Coronary artery (tissue), 2 donors: ENCODE measurements at regions not wholly inside any gene's neighbourhood (a gene's known extent, or its start where the extent isn't known, plus 50 kb on each side); places are given as distances from the start of the nearest gene placed in this dataset.

ENCODE experiments used
- DNase-seq: peaks from one replicate; pipeline ENCODE4 v3.0.0-alpha.2; 2017; ENCODE audit warnings: low spot score
- H3K27ac ChIP-seq, 2 donors: fragments of 200-600 bp; sonication (generic); one replicate each; pipeline ENCODE4 v1.5.1; 2016 to 2019
- H3K4me3 ChIP-seq: fragments of 200-600 bp; sonication (generic); 2 replicates; pipeline ENCODE4 v1.5.1; 2016; ENCODE audit warnings: mild to moderate bottlenecking, moderate library complexity
- TF ChIP-seq, protein P1 (sequence below): fragments of 200-600 bp; sonication (generic); IDR thresholded peaks from one replicate; pipeline ENCODE4 v1.5.1; 2019; ENCODE audit warnings: antibody characterized with exemption

DNA sequence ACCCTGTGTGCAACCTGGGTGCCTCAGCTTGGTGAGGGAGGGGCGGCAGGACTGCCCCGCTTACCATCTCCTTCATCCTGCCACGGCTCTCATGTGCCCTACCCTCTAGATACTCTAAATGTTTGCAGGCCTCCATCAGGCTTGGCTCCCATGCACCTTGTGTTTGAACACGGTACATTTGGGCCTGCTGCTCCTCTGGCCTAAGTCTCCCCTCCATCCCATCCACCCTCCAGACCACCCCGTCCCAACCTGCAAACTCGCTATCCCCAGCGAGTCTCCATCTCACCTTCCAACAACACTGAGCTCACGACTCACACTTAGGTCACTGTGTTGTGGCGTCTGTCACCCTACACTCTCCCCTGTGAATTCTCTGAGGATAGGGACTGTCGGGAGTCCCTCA, 274.2 kb downstream of the TEX29 start:
- DNase-seq = no peak
- TF ChIP-seq, protein P1, sequence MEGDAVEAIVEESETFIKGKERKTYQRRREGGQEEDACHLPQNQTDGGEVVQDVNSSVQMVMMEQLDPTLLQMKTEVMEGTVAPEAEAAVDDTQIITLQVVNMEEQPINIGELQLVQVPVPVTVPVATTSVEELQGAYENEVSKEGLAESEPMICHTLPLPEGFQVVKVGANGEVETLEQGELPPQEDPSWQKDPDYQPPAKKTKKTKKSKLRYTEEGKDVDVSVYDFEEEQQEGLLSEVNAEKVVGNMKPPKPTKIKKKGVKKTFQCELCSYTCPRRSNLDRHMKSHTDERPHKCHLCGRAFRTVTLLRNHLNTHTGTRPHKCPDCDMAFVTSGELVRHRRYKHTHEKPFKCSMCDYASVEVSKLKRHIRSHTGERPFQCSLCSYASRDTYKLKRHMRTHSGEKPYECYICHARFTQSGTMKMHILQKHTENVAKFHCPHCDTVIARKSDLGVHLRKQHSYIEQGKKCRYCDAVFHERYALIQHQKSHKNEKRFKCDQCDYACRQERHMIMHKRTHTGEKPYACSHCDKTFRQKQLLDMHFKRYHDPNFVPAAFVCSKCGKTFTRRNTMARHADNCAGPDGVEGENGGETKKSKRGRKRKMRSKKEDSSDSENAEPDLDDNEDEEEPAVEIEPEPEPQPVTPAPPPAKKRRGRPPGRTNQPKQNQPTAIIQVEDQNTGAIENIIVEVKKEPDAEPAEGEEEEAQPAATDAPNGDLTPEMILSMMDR = no peak
- Histone ChIP-seq H3K4me3 (no peak overlapping the region), H3K27ac (no peak overlapping the region)

DNA sequence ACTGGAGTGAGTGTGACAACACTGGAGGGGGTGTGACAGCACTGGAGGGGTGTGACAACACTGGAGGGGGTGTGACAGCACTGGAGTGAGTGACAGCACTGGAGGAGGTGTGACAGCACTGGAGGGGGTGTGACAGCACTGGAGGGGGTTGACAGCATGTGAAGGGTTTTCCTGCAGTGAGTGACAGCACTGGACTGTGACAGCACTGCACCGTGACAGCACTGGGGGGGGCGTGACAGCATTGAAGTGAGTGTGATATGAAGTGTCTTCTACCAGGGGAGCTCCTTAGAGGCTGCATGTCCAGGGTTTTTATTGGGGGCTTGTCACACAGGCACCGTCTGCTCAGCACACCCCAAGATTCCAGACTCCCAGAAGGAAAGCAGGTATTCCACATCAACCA, 274.8 kb downstream of the TEX29 start:
- DNase-seq = no peak
- no peak overlapping the region for H3K4me3 ChIP-seq
- H3K27ac ChIP-seq = no peak overlapping the region
- TF ChIP-seq, protein P1 = no peak

DNA sequence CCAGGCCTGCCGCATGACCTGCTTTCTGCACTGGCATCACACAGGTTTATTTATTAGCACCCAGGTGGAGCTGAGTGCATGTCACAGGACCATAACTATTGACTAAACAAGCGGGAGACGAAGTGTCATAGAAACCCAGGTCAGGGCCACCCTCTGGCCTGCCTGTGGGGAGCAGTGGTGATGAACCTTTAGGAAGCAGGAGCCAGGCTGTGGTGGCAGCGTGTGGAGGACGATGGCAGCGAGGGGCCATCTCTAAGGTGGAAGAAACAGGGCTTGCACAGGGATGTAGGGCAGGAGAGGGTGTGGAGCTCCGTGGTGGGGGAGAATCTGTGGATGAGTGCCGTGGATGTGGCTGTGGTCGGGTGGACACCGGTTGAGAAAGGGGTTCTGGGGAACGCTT, 275.3 kb downstream of the TEX29 start:
- TF ChIP-seq, protein P1 = no peak
- Histone ChIP-seq H3K4me3 (no peak overlapping the region), H3K27ac (no peak overlapping the region)
- no peak for DNase-seq

DNA sequence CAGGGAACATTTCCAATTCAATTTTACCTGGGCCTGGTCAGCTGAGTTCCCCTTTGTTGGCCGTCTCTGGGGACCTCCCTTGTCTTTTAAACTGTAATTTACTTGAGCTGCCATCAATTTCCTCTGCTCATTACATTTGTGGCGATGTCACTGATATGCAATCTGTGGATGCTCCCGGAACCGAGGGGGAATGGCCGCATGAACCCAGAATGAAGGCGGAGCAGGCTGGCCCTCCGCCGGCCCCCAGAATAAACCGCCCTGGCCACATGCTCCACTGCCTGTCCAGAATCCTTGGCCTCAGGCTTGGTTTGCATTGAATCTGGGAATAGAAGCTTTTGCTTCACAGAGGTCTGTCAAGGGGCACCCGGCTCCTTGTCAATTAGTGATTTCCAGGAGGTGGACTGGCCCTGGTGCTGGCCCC, 276.8 kb downstream of the TEX29 start:
- Histone ChIP-seq H3K27ac (no peak overlapping the region), H3K4me3 (no peak overlapping the region)
- TF ChIP-seq, protein P1 = no peak
- no peak for DNase-seq

DNA sequence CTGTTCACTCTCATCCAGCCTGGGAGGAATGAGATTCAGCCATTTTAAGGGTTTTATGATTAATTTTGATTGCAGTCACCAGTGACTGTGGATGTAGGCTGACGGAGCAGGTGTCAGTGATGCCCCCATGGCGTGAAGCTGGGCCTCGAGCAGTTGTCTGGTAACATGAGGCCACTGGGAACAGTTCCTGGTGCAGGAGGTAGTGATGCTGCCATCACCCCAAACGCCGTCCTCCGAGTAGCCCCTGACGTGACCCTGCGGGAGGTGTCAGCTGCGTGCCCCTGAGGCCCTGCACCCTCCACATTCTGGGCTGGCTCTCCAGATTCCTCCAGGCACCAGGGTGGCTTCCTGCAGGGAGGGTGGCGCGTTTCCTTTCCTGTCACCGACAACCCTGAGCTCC, 277.2 kb downstream of the TEX29 start:
- no peak overlapping the region for H3K4me3 ChIP-seq
- H3K27ac ChIP-seq = no peak overlapping the region

DNA sequence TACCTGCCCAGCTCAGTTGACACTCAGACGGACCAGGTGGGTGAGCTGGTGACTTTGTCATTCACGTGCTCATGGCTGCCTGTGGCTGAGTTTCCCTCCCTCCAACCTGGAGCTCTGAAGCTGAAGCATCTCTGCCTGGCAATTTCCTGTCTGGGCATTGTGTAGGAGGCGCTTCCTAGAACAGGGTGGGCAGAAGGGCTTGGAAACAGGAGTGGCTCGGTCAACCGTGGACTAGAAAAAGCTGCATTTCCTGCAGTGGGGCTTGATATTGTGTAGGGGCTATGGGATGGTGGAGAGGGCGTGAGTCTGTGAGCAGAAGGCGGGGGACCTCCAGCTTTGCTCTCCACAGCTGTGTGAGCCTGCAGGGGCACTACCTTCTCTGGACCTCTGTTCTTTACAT, 278.3 kb downstream of the TEX29 start:
- H3K27ac ChIP-seq = no peak overlapping the region
- TF ChIP-seq, protein P1 = no peak
- no peak overlapping the region for H3K4me3 ChIP-seq
- no peak for DNase-seq

More for the DNA sequence above, 277.2 kb downstream of the TEX29 start:
- no peak for DNase-seq
- TF ChIP-seq, protein P1 = no peak

DNA sequence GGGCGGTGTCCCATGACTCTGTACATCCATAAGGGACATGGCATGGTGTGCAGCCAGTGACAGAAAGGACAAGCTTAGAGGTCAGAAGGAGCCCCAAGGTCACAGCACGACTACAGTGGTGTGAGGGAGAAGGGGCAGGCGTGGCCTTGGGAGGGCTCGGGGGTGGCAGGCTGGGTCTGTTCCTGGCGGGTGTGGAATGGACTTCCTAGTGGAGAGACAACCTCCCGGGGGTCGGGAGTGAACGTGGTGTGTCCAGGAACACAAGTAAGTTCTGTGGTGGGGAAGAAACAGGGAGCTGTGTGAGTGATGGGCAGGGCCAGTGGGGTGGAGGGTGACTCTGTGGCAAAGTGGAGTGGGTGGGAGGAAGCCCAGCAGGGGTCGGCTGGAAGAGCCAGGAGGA, 279.3 kb downstream of the TEX29 start:
- Histone ChIP-seq H3K27ac (no peak overlapping the region), H3K4me3 (no peak overlapping the region)
- TF ChIP-seq, protein P1 = no peak
- no peak for DNase-seq
